Retina (tissue), 1 donor: ENCODE measurements at regions not wholly inside any gene's neighbourhood (a gene's known extent, or its start where the extent isn't known, plus 50 kb on each side); places are given as distances from the start of the nearest gene placed in this dataset.
A peak's percentile ranks its signal among the peaks of the same experiment; 100 is the strongest.
"Not testable (repeated sequence)": the region's sequence is repeated elsewhere in the genome, so short reads cannot be mapped to it uniquely, and the experiment has no call there.

Experiments used
- DNase-seq: peaks from one replicate; pipeline ENCODE4 v3.0.0-alpha.2; 2016

- DNase-seq: no peak
Observed at GRCh38 chr11:122604621-122605020, 50.9 kb upstream of the UBASH3B start.

- peak; percentile 18 for DNase-seq
Observed at GRCh38 chr11:122601141-122602125, 54.1 kb upstream of the UBASH3B start.

GRCh38 chr11:122600290-122600689, 55.2 kb upstream of the UBASH3B start:
- DNase-seq: no peak

GRCh38 chr11:122599434-122599833, 56.1 kb upstream of the UBASH3B start:
- no peak for DNase-seq

- DNase-seq: no peak
Observed at GRCh38 chr11:122598971-122599370, 56.6 kb upstream of the UBASH3B start.

- DNase-seq: no peak
Observed at GRCh38 chr11:122597511-122597910, 58.0 kb upstream of the UBASH3B start.

- no peak for DNase-seq
Observed at GRCh38 chr11:122594986-122595645, 60.4 kb upstream of the UBASH3B start.

GRCh38 chr11:122593473-122594420, 61.8 kb upstream of the UBASH3B start:
- no peak for DNase-seq

- no peak for DNase-seq
Observed at GRCh38 chr11:122592641-122593040, 62.9 kb upstream of the UBASH3B start.

GRCh38 chr11:122584670-122585069, 70.9 kb upstream of the UBASH3B start:
- DNase-seq: no peak

- DNase-seq: peak; percentile 11
Observed at GRCh38 chr11:122580071-122580470, 75.5 kb upstream of the UBASH3B start.

GRCh38 chr11:122578171-122578825, 77.2 kb upstream of the UBASH3B start:
- DNase-seq: no peak

- DNase-seq: no peak
Observed at GRCh38 chr11:122572592-122572991, 82.9 kb upstream of the UBASH3B start.

- DNase-seq: no peak
Observed at GRCh38 chr11:122563761-122564160, 91.8 kb upstream of the UBASH3B start.

GRCh38 chr11:122559734-122560382, 95.7 kb upstream of the UBASH3B start:
- DNase-seq: no peak

GRCh38 chr11:122559218-122559617, 96.3 kb upstream of the UBASH3B start:
- DNase-seq: not testable (repeated sequence)

- not testable (repeated sequence) for DNase-seq
Observed at GRCh38 chr11:122557163-122557562, 98.4 kb upstream of the UBASH3B start.

GRCh38 chr11:122556605-122557004, 98.9 kb upstream of the UBASH3B start:
- DNase-seq: peak; percentile 65

- no peak for DNase-seq
Observed at GRCh38 chr11:122538060-122538459, 117.5 kb upstream of the UBASH3B start.

- DNase-seq: no peak
Observed at GRCh38 chr11:122524898-122525297, 130.6 kb upstream of the UBASH3B start.
